ENCODE measurements at regions not wholly inside any gene's neighbourhood (a gene's known extent, or its start where the extent isn't known, plus 50 kb on each side); places are given as distances from the start of the nearest gene placed in this dataset.
A peak's percentile ranks its signal among the peaks of the same experiment; 100 is the strongest.
"Not testable (repeated sequence)": the region's sequence is repeated elsewhere in the genome, so short reads cannot be mapped to it uniquely, and the experiment has no call there.

GRCh38 chr7:29723127-29723526 is 83.2 kb upstream of the WIPF3 start:
- peak; percentile 7 for DNase-seq

- peak; percentile 41 for DNase-seq
These were observed 82.7 kb upstream of the WIPF3 start for GRCh38 chr7:29723599-29723998.

GRCh38 chr7:29729534-29730165 is 76.7 kb upstream of the WIPF3 start:
- peak; percentile 16 for DNase-seq

GRCh38 chr7:29734246-29734731 is 72.0 kb upstream of the WIPF3 start:
- DNase-seq, result no peak

GRCh38 chr7:29747645-29748245 is 58.6 kb upstream of the WIPF3 start:
- peak; percentile 1 for DNase-seq

GRCh38 chr7:29748286-29749099 is 57.8 kb upstream of the WIPF3 start:
- peak; percentile 67 for DNase-seq

GRCh38 chr7:29749701-29750321 is 56.5 kb upstream of the WIPF3 start:
- no peak for DNase-seq

GRCh38 chr7:29750373-29750940 is 55.9 kb upstream of the WIPF3 start:
- DNase-seq, result not testable (repeated sequence)

GRCh38 chr7:29751012-29751411 is 55.3 kb upstream of the WIPF3 start:
- not testable (repeated sequence) for DNase-seq

GRCh38 chr7:29754874-29755490 is 51.3 kb upstream of the WIPF3 start:
- no peak for DNase-seq

Measured in eye (tissue), 1 donor.